GM10266 (cell line): ENCODE measurements at regions not wholly inside any gene's neighbourhood (a gene's known extent, or its start where the extent isn't known, plus 50 kb on each side); places are given as distances from the start of the nearest gene placed in this dataset.

Experiments
- DNase-seq: peaks from one replicate; pipeline ENCODE4 v3.0.0; 2012; ENCODE audit errors: extremely low spot score
- CTCF ChIP-seq: IDR thresholded peaks from 2 replicates; pipeline ENCODE4 v1.5.1; 2012; ENCODE audit warnings: mild to moderate bottlenecking, low read depth; ENCODE audit not compliant: control insufficient read depth, insufficient read depth; ENCODE audit errors: missing control alignments

- no peak for DNase-seq
- TF ChIP-seq CTCF = no peak
Measured at GRCh38 chr10:106251573-106251972, 912.9 kb downstream of the SORCS1 start.

GRCh38 chr10:106242301-106242700 lies 922.2 kb downstream of the SORCS1 start:
- DNase-seq = no peak
- no peak for TF ChIP-seq CTCF

- DNase-seq = no peak
- TF ChIP-seq CTCF = no peak
Measured at GRCh38 chr10:106226828-106227227, 937.7 kb downstream of the SORCS1 start.

DNA sequence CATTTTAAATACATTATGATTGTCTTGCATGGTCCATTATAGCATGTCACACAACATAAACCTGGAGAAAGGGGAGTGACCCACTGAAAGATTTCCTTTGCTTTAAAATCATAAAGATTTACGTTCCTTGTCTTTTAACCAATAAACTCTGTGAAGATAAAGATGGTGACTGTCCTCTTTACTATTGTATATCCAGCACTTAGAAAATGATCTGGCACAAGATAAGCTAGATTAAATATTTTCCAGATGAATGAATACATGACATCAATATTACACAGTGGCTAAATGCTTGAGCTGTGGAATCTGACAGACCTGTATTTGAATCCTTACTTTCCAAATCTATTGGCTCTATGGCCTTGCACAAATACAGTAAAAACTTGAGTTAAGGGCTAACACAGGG lies 938.4 kb downstream of the SORCS1 start:
- no peak for TF ChIP-seq CTCF
- no peak for DNase-seq

DNA sequence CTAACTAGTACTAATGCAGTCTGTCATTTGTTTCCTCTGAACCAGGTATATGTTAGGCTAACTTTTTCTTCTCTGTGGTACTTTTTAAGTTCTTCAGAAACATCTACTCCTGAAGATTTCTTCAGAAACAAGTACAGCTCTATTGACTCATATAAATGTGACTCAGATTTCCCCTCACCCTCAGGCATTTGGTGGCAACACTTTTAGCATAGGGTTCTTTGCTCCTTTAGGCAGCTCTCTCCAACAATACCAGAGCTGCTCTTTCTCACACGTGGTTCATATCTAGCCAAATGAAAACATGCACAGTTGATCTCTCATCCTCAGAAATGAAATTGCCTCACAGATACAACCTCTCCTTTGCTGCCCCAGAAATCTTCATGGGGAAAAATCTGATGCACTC lies 939.8 kb downstream of the SORCS1 start:
- no peak for DNase-seq
- no peak for TF ChIP-seq CTCF

GRCh38 chr10:106217627-106218026 lies 946.9 kb downstream of the SORCS1 start:
- DNase-seq = no peak
- TF ChIP-seq CTCF = no peak

GRCh38 chr10:106216085-106216484 lies 948.4 kb downstream of the SORCS1 start:
- DNase-seq = no peak
- no peak for TF ChIP-seq CTCF

GRCh38 chr10:106214243-106214642 lies 950.3 kb downstream of the SORCS1 start:
- TF ChIP-seq CTCF = no peak
- DNase-seq = no peak
